NCI-H2107 treated with DMSO at 0.1 percent for 48 hours (cell line): ENCODE measurements at regions not wholly inside any gene's neighbourhood (a gene's known extent, or its start where the extent isn't known, plus 50 kb on each side); places are given as distances from the start of the nearest gene placed in this dataset.

Experiments
- DNase-seq: peaks from one replicate; lab custom pipeline; 2025; ENCODE audit not compliant: unreplicated experiment; lab: John Stamatoyannopoulos, UW

GRCh38 chr2:15040429-15041084 is 408.0 kb downstream of the LRATD1 start:
- no peak for DNase-seq

GRCh38 chr2:15041429-15041837 is 408.9 kb downstream of the LRATD1 start:
- no peak for DNase-seq

- no peak for DNase-seq
Measured at GRCh38 chr2:15042801-15043217, 410.3 kb downstream of the LRATD1 start.

- DNase-seq = no peak
Measured at GRCh38 chr2:15043336-15044058, 411.0 kb downstream of the LRATD1 start.

- DNase-seq = no peak
Measured at GRCh38 chr2:15045054-15045453, 412.5 kb downstream of the LRATD1 start.

GRCh38 chr2:15047184-15047583 is 414.7 kb downstream of the LRATD1 start:
- DNase-seq = no peak

- DNase-seq = no peak
Measured at GRCh38 chr2:15048000-15048399, 415.5 kb downstream of the LRATD1 start.

GRCh38 chr2:15049096-15049993 is 416.8 kb downstream of the LRATD1 start:
- DNase-seq = no peak

- DNase-seq = peak; percentile 95
Measured at GRCh38 chr2:15050483-15050882, 418.0 kb downstream of the LRATD1 start.

GRCh38 chr2:15053542-15053941 is 421.0 kb downstream of the LRATD1 start:
- DNase-seq = no peak

GRCh38 chr2:15058015-15058720 is 425.7 kb downstream of the LRATD1 start:
- no peak for DNase-seq

- no peak for DNase-seq
Measured at GRCh38 chr2:15058721-15059157, 426.2 kb downstream of the LRATD1 start.

GRCh38 chr2:15059870-15060512 is 427.5 kb downstream of the LRATD1 start:
- DNase-seq = peak; percentile 80

- DNase-seq = no peak
Measured at GRCh38 chr2:15061268-15061667, 428.8 kb downstream of the LRATD1 start.

GRCh38 chr2:15066138-15066537 is 433.6 kb downstream of the LRATD1 start:
- DNase-seq = no peak

GRCh38 chr2:15069149-15069548 is 436.6 kb downstream of the LRATD1 start:
- DNase-seq = no peak

GRCh38 chr2:15072836-15073235 is 440.3 kb downstream of the LRATD1 start:
- DNase-seq = no peak

- no peak for DNase-seq
Measured at GRCh38 chr2:15073664-15074063, 441.1 kb downstream of the LRATD1 start.

- no peak for DNase-seq
Measured at GRCh38 chr2:15074319-15074718, 441.8 kb downstream of the LRATD1 start.
